ENCODE measurements at regions not wholly inside any gene's neighbourhood (a gene's known extent, or its start where the extent isn't known, plus 50 kb on each side); places are given as distances from the start of the nearest gene placed in this dataset.

DNA sequence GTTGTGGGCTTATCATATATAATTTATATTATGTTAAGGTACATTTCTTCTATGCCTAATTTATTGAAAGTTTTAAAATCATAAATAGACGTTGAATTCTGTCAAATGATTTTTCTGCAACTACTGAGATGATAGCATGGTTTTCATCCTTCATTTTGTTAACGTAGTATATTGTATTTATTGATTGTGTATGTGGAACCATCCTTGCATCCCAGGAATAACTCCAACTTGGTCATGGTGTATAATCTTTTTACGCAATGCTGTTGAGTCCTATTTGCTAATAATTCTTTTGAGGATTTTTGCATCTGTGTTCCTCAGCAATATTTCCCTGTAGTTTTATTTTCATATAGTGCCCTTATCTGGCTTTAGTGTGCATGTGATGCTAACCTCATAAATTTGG is 152.7 kb downstream of the ADCYAP1 start:
- TF ChIP-seq, protein P1, sequence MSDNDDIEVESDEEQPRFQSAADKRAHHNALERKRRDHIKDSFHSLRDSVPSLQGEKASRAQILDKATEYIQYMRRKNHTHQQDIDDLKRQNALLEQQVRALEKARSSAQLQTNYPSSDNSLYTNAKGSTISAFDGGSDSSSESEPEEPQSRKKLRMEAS (CRISPR knock-in tag; IDR thresholded peaks at IDR 0.05): no peak
- TF ChIP-seq, protein P2, sequence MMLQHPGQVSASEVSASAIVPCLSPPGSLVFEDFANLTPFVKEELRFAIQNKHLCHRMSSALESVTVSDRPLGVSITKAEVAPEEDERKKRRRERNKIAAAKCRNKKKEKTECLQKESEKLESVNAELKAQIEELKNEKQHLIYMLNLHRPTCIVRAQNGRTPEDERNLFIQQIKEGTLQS (CRISPR knock-in tag; conservative IDR thresholded peaks at IDR 0.05): no peak
- TF ChIP-seq CREB1 (CRISPR knock-in tag; IDR thresholded peaks at IDR 0.05) (no peak), CREM (CRISPR knock-in tag; IDR thresholded peaks at IDR 0.05) (no peak), ESRRA (CRISPR knock-in tag; IDR thresholded peaks at IDR 0.05; ENCODE audit: borderline replicate concordance) (no peak), ZNF138 (CRISPR knock-in tag; conservative IDR thresholded peaks at IDR 0.05) (no peak), CTCF (IDR thresholded peaks at IDR 0.05) (no peak), FOXP1 (CRISPR knock-in tag; IDR thresholded peaks at IDR 0.05; ENCODE audit: borderline replicate concordance) (no peak), ZNF121 (CRISPR knock-in tag; IDR thresholded peaks at IDR 0.05) (no peak), FOXJ3 (CRISPR knock-in tag; IDR thresholded peaks at IDR 0.05; ENCODE audit: borderline replicate concordance) (no peak), NFE2L1 (CRISPR knock-in tag; IDR thresholded peaks at IDR 0.05) (no peak), TEAD1 (CRISPR knock-in tag; IDR thresholded peaks at IDR 0.05) (no peak), SMAD3 (CRISPR knock-in tag; IDR thresholded peaks at IDR 0.05; ENCODE audit: borderline replicate concordance) (no peak)

Data from WTC11 (cell line).